Bronchial epithelial cell (primary cell): ENCODE measurements at regions not wholly inside any gene's neighbourhood (a gene's known extent, or its start where the extent isn't known, plus 50 kb on each side); places are given as distances from the start of the nearest gene placed in this dataset.
"Not testable (repeated sequence)": the region's sequence is repeated elsewhere in the genome, so short reads cannot be mapped to it uniquely, and the experiment has no call there.

ENCODE experiments used
- DNase-seq: peaks from one replicate; pipeline ENCODE4 v3.0.0-alpha.2; 2010; ENCODE audit warnings: low read depth
- FAIRE-seq: peaks from 2 replicates; lab custom pipeline; 2011; peaks lifted over from hg19 to GRCh38; lab: Jason Lieb, UNC
- H3K27me3 ChIP-seq: 2 replicates; pipeline ENCODE4 v1.5.1; 2011; ENCODE audit warnings: low read length; ENCODE audit not compliant: control insufficient read depth, insufficient read depth
- H3K36me3 ChIP-seq: 2 replicates; pipeline ENCODE4 v1.5.1; 2011; ENCODE audit warnings: low read length; ENCODE audit not compliant: control insufficient read depth, insufficient read depth
- H3K4me3 ChIP-seq: 2 replicates; pipeline ENCODE4 v1.5.1; 2011; ENCODE audit warnings: mild to moderate bottlenecking, low read depth, low read length, control low read depth
- TF ChIP-seq, protein P1 (sequence below): IDR thresholded peaks from 2 replicates; pipeline ENCODE4 v1.5.1; 2011; ENCODE audit warnings: mild to moderate bottlenecking, moderate library complexity, low read length, control low read depth, inconsistent platforms; ENCODE audit not compliant: insufficient read depth, severe bottlenecking

- DNase-seq (no peak), FAIRE-seq (no peak)
- no peak overlapping the region for H3K4me3 ChIP-seq
- H3K27me3 ChIP-seq = no peaks in the 10 kb centered on the region
- no peaks in the 10 kb centered on the region for H3K36me3 ChIP-seq
- TF ChIP-seq, protein P1, sequence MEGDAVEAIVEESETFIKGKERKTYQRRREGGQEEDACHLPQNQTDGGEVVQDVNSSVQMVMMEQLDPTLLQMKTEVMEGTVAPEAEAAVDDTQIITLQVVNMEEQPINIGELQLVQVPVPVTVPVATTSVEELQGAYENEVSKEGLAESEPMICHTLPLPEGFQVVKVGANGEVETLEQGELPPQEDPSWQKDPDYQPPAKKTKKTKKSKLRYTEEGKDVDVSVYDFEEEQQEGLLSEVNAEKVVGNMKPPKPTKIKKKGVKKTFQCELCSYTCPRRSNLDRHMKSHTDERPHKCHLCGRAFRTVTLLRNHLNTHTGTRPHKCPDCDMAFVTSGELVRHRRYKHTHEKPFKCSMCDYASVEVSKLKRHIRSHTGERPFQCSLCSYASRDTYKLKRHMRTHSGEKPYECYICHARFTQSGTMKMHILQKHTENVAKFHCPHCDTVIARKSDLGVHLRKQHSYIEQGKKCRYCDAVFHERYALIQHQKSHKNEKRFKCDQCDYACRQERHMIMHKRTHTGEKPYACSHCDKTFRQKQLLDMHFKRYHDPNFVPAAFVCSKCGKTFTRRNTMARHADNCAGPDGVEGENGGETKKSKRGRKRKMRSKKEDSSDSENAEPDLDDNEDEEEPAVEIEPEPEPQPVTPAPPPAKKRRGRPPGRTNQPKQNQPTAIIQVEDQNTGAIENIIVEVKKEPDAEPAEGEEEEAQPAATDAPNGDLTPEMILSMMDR = no peak
Observed at GRCh38 chrX:64792598-64793337, 183.5 kb downstream of the ZC4H2 start.

GRCh38 chrX:64782923-64783322 is 193.3 kb downstream of the ZC4H2 start:
- FAIRE-seq (no peak), DNase-seq (no peak)
- no peaks in the 10 kb centered on the region for H3K27me3 ChIP-seq
- H3K4me3 ChIP-seq = no peak overlapping the region
- TF ChIP-seq, protein P1 = no peak
- H3K36me3 ChIP-seq = no peaks in the 10 kb centered on the region

- FAIRE-seq (no peak), DNase-seq (no peak)
- no peaks in the 10 kb centered on the region for H3K27me3 ChIP-seq
- TF ChIP-seq, protein P1 = no peak
- no peak overlapping the region for H3K4me3 ChIP-seq
- no peaks in the 10 kb centered on the region for H3K36me3 ChIP-seq
Observed at GRCh38 chrX:64758047-64758446, 218.2 kb downstream of the ZC4H2 start.

DNA sequence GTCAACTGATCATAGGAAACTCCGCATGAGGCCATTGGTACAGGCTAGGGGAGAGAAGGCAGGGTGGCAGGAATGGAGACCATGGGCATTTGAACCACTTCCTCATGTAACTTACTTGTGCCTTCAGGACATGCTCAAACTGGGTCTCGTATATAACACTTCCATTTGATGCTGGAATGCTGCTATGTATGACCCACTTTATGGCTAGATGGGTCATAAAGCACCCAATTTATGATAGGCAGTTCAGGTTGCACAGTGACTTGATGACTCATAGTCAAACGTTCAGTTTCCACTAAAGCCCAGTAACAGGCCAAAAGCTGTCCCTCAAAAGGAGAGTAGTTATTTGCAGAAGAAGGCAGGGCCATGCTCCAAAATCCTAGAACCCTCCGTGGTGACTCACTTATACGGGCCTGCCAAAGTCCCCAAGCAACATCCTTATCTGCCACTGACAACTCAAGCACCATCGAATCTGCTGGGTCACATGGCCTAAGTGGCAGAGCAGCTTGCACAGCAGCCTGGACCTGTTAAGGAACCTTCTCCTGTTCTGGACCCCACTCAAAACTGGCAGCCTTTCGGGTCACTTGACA is 236.4 kb downstream of the ZC4H2 start:
- FAIRE-seq (no peak), DNase-seq (no peak)
- Histone ChIP-seq H3K27me3 (no peaks in the 10 kb centered on the region), H3K4me3 (no peak overlapping the region), H3K36me3 (no peaks in the 10 kb centered on the region)
- TF ChIP-seq, protein P1 = no peak

- H3K4me3 ChIP-seq = no peak overlapping the region
- DNase-seq (no peak), FAIRE-seq (no peak)
- no peaks in the 10 kb centered on the region for H3K36me3 ChIP-seq
- no peaks in the 10 kb centered on the region for H3K27me3 ChIP-seq
- TF ChIP-seq, protein P1 = no peak
Observed at GRCh38 chrX:64698317-64698716, 277.9 kb downstream of the ZC4H2 start.

GRCh38 chrX:64695372-64695771 is 280.9 kb downstream of the ZC4H2 start:
- H3K27me3 ChIP-seq, H3K4me3 ChIP-seq, DNase-seq, H3K36me3 ChIP-seq, FAIRE-seq: not testable (repeated sequence)
